ENCODE measurements at regions not wholly inside any gene's neighbourhood (a gene's known extent, or its start where the extent isn't known, plus 50 kb on each side); places are given as distances from the start of the nearest gene placed in this dataset.

- TF ChIP-seq POLR2A (IDR thresholded peaks at IDR 0.05) (no peak), POLR2AphosphoS5 (IDR thresholded peaks at IDR 0.05) (no peak)
- TF ChIP-seq, protein P1, sequence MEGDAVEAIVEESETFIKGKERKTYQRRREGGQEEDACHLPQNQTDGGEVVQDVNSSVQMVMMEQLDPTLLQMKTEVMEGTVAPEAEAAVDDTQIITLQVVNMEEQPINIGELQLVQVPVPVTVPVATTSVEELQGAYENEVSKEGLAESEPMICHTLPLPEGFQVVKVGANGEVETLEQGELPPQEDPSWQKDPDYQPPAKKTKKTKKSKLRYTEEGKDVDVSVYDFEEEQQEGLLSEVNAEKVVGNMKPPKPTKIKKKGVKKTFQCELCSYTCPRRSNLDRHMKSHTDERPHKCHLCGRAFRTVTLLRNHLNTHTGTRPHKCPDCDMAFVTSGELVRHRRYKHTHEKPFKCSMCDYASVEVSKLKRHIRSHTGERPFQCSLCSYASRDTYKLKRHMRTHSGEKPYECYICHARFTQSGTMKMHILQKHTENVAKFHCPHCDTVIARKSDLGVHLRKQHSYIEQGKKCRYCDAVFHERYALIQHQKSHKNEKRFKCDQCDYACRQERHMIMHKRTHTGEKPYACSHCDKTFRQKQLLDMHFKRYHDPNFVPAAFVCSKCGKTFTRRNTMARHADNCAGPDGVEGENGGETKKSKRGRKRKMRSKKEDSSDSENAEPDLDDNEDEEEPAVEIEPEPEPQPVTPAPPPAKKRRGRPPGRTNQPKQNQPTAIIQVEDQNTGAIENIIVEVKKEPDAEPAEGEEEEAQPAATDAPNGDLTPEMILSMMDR (IDR thresholded peaks at IDR 0.05), result no peak
These were observed 153.5 kb downstream of the SH3BGRL start for GRCh38 chrX:81355436-81355835.

Data from stomach (tissue), 4 donors.